ENCODE measurements at regions not wholly inside any gene's neighbourhood (a gene's known extent, or its start where the extent isn't known, plus 50 kb on each side); places are given as distances from the start of the nearest gene placed in this dataset.

- TF ChIP-seq POLR2A (IDR thresholded peaks at IDR 0.05) (no peak), CTCF (IDR thresholded peaks at IDR 0.05) (no peak)
- WGBS, 2 donors = 65 to 66% methylated on average over 11 to 12 of the region's 12 CpGs
- intact Hi-C loops (cut with DNase I; ENCODE audit: low total_unique reads) = no loop called here
- DNase-seq (ENCODE audit: low spot score in 2 of 2) = no peak
- H3K4me3 ChIP-seq (ENCODE audit: low read depth, poor library complexity, severe bottlenecking) = no peak overlapping the region
Measured at GRCh38 chr17:36823850-36824677, 113.2 kb upstream of the LHX1 start.

- 41 to 50% methylated on average over 2 to 5 of the region's 5 CpGs for WGBS, 2 donors
- TF ChIP-seq POLR2A (IDR thresholded peaks at IDR 0.05) (no peak), CTCF (IDR thresholded peaks at IDR 0.05) (no peak)
- intact Hi-C loops (cut with DNase I; ENCODE audit: low total_unique reads) = no loop called here
- H3K4me3 ChIP-seq (ENCODE audit: low read depth, poor library complexity, severe bottlenecking) = no peak overlapping the region
- DNase-seq (ENCODE audit: low spot score in 2 of 2) = no peak
Measured at GRCh38 chr17:36824678-36825101, 112.6 kb upstream of the LHX1 start.

GRCh38 chr17:36825113-36825512, 112.2 kb upstream of the LHX1 start:
- 90 to 92% methylated on average over 2 of the region's 2 CpGs for WGBS, 2 donors
- no peak for DNase-seq (ENCODE audit: low spot score in 2 of 2)
- TF ChIP-seq POLR2A (IDR thresholded peaks at IDR 0.05) (no peak), CTCF (IDR thresholded peaks at IDR 0.05) (no peak)

GRCh38 chr17:36825521-36825920, 111.8 kb upstream of the LHX1 start:
- 63 to 67% methylated on average over 6 to 8 of the region's 8 CpGs for WGBS, 2 donors
- intact Hi-C loops (cut with DNase I; ENCODE audit: low total_unique reads) = no loop called here

More at GRCh38 chr17:36825113-36825512, 112.2 kb upstream of the LHX1 start:
- no peak overlapping the region for H3K4me3 ChIP-seq (ENCODE audit: low read depth, poor library complexity, severe bottlenecking)
- intact Hi-C loops (cut with DNase I; ENCODE audit: low total_unique reads) = no loop called here

GRCh38 chr17:36825951-36826350, 111.3 kb upstream of the LHX1 start:
- intact Hi-C loops (cut with DNase I; ENCODE audit: low total_unique reads) = no loop called here
- TF ChIP-seq POLR2A (IDR thresholded peaks at IDR 0.05) (no peak), CTCF (IDR thresholded peaks at IDR 0.05) (no peak)

More at GRCh38 chr17:36825521-36825920, 111.8 kb upstream of the LHX1 start:
- DNase-seq (ENCODE audit: low spot score in 2 of 2) = no peak
- no peak overlapping the region for H3K4me3 ChIP-seq (ENCODE audit: low read depth, poor library complexity, severe bottlenecking)
- TF ChIP-seq POLR2A (IDR thresholded peaks at IDR 0.05) (no peak), CTCF (IDR thresholded peaks at IDR 0.05) (no peak)

More at GRCh38 chr17:36825951-36826350, 111.3 kb upstream of the LHX1 start:
- 20 to 32% methylated on average over 9 of the region's 9 CpGs for WGBS, 2 donors
- no peak for DNase-seq (ENCODE audit: low spot score in 2 of 2)
- H3K4me3 ChIP-seq (ENCODE audit: low read depth, poor library complexity, severe bottlenecking) = no peak overlapping the region
